ENCODE measurements at regions not wholly inside any gene's neighbourhood (a gene's known extent, or its start where the extent isn't known, plus 50 kb on each side); places are given as distances from the start of the nearest gene placed in this dataset.

DNA sequence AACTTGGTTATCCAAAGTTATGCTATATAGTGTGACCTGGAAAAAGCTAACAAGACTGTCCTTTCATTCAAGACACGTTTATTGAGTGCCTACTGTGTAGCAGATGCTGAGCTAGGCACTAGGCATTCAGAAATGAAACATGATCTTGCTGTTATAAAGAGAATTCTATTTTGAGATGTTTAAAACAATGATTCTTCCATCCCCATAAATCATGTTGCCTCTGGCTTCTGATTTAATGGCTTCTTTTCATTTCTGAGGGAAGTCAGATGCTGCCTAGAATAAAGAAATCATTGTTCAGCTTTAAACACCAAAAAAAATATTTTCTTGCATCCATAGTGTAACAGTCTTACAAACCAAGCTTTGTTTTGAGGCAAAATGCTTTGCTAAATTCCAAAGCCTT lies 620.9 kb upstream of the UBE2E2 start:
- no peak for DNase-seq (ENCODE audit: low spot score)
- CTCF ChIA-PET: no interaction called here
- TF ChIP-seq EZH2 (IDR thresholded peaks at IDR 0.05; ENCODE audit: borderline replicate concordance, low read depth, low read length, poor library complexity, severe bottlenecking) (no peak), CTCF (conservative IDR thresholded peaks at IDR 0.05; ENCODE audit: low read depth, low read length) (no peak)
- no peaks in the 10 kb centered on the region for H3K36me3 ChIP-seq (ENCODE audit: insufficient read depth, low read length, poor library complexity, severe bottlenecking)
- peaks cover 4% of the 10 kb centered on the region for H3K9me3 ChIP-seq (ENCODE audit: low read depth, low read length, poor library complexity, severe bottlenecking)
- no peak overlapping the region for H3K4me3 ChIP-seq (ENCODE audit: low read depth, low read length, poor library complexity, severe bottlenecking)
- no TSS peak for BruUV-seq (replicated peaks)
- H3K27me3 ChIP-seq (replicated peaks; ENCODE audit: insufficient read depth, low read depth, low read length, poor library complexity): no peaks in the 10 kb centered on the region
- no peaks in the 10 kb centered on the region for H3K4me1 ChIP-seq (ENCODE audit: insufficient read depth, low read length, poor library complexity, severe bottlenecking)
- POLR2A ChIA-PET (ENCODE audit: low non-redundant PET): no interaction called here
- no peak overlapping the region for H3K27ac ChIP-seq (ENCODE audit: low read depth, low read length, poor library complexity, severe bottlenecking)
- intact Hi-C loops (cut with micrococcal nuclease; ENCODE audit: unreplicated experiment): no loop called here

DNA sequence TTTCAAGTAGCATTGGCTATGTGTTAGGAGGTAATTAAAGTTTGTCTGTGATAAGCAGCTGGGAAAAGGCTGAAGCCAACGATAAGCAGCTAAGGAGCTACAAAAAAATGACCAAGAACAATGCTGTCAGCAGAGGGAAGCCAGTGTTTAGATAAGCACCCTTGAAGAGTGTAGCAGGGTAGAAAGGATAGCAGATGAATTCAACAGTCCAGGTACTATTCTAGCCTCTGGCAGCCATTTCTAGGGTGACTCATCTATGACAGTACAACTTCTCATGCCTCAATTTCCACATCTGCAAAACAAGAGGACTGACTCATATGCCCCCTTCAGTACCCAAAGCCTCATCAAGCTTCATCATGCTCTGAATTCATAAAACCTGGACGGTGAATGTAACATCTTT lies 617.6 kb upstream of the UBE2E2 start:
- POLR2A ChIA-PET (ENCODE audit: low non-redundant PET): no interaction called here
- H3K27ac ChIP-seq (ENCODE audit: low read depth, low read length, poor library complexity, severe bottlenecking): no peak overlapping the region
- H3K9me3 ChIP-seq (ENCODE audit: low read depth, low read length, poor library complexity, severe bottlenecking): no peaks in the 10 kb centered on the region
- no peak for TF ChIP-seq EZH2 (IDR thresholded peaks at IDR 0.05; ENCODE audit: borderline replicate concordance, low read depth, low read length, poor library complexity, severe bottlenecking)
- TF ChIP-seq CTCF (conservative IDR thresholded peaks at IDR 0.05; ENCODE audit: low read depth, low read length): no peak
- BruUV-seq (replicated peaks): no TSS peak
- H3K36me3 ChIP-seq (ENCODE audit: insufficient read depth, low read length, poor library complexity, severe bottlenecking): no peaks in the 10 kb centered on the region
- no peaks in the 10 kb centered on the region for H3K27me3 ChIP-seq (replicated peaks; ENCODE audit: insufficient read depth, low read depth, low read length, poor library complexity)
- no peak for DNase-seq (ENCODE audit: low spot score)
- CTCF ChIA-PET: no interaction called here
- no peaks in the 10 kb centered on the region for H3K4me1 ChIP-seq (ENCODE audit: insufficient read depth, low read length, poor library complexity, severe bottlenecking)
- intact Hi-C loops (cut with micrococcal nuclease; ENCODE audit: unreplicated experiment): no loop called here
- H3K4me3 ChIP-seq (ENCODE audit: low read depth, low read length, poor library complexity, severe bottlenecking): no peak overlapping the region

DNA sequence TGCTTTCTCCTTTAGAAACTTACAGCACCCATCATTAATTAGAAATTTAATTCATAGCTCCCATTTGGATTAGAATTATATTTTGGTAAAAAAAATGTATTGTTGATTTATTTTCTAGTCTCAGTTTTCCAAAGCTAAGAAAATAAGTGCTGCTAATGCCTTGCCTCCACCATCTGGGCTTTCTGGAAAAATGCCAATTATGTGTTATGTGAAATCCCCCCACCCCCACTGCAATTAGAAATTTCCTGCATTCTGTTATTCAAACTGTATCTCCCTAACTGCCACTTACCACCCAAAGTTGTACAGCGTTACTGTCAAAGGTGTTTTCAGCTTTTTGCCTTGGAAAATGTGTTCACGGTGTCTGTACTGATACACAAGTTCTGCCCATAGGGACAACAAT lies 617.2 kb upstream of the UBE2E2 start:
- Histone ChIP-seq H3K36me3 (ENCODE audit: insufficient read depth, low read length, poor library complexity, severe bottlenecking) (no peaks in the 10 kb centered on the region), H3K4me3 (ENCODE audit: low read depth, low read length, poor library complexity, severe bottlenecking) (no peak overlapping the region), H3K27me3 (replicated peaks; ENCODE audit: insufficient read depth, low read depth, low read length, poor library complexity) (no peaks in the 10 kb centered on the region), H3K9me3 (ENCODE audit: low read depth, low read length, poor library complexity, severe bottlenecking) (no peaks in the 10 kb centered on the region), H3K4me1 (ENCODE audit: insufficient read depth, low read length, poor library complexity, severe bottlenecking) (no peaks in the 10 kb centered on the region), H3K27ac (ENCODE audit: low read depth, low read length, poor library complexity, severe bottlenecking) (no peak overlapping the region)
- BruUV-seq (replicated peaks): no TSS peak
- TF ChIP-seq EZH2 (IDR thresholded peaks at IDR 0.05; ENCODE audit: borderline replicate concordance, low read depth, low read length, poor library complexity, severe bottlenecking) (no peak), CTCF (conservative IDR thresholded peaks at IDR 0.05; ENCODE audit: low read depth, low read length) (no peak)
- no peak for DNase-seq (ENCODE audit: low spot score)
- intact Hi-C loops (cut with micrococcal nuclease; ENCODE audit: unreplicated experiment): no loop called here
- ChIA-PET POLR2A (ENCODE audit: low non-redundant PET) (no interaction called here), CTCF (no interaction called here)
